HEK293 (cell line): ENCODE measurements at regions not wholly inside any gene's neighbourhood (a gene's known extent, or its start where the extent isn't known, plus 50 kb on each side); places are given as distances from the start of the nearest gene placed in this dataset.

Experiments
- CTCF ChIA-PET: fragments of 350-600 bp; formaldehyde crosslinking; extraction: SDS; loops from one replicate; lab custom pipeline; 2021; ENCODE audit warnings: antibody characterized with exemption; lab: Yijun Ruan, JAX
- POLR2A ChIA-PET: fragments of 300-600 bp; formaldehyde crosslinking; extraction: SDS; loops from one replicate; lab custom pipeline; 2020; ENCODE audit warnings: antibody characterized with exemption, inconsistent platforms; lab: Yijun Ruan, JAX
- H3K27ac ChIP-seq: fragments of 200-500 bp; sonication (Bioruptor generic); 2 replicates; pipeline ENCODE4 v1.5.1; 2014; ENCODE audit warnings: low read depth, low read length, control low read depth, inconsistent platforms; ENCODE audit errors: extremely low read depth
- H3K36me3 ChIP-seq, 2 experiments: fragments of 200-500 bp in 1 of 2; sonication (Bioruptor generic) in 1 of 2; 1 replicate in 1 of 2; 2 replicates in 1 of 2; pipeline ENCODE4 v1.5.1; 2014 to 2017; ENCODE audit warnings: inconsistent platforms in 2 of 2, low read length in 2 of 2; ENCODE audit not compliant: control insufficient read depth in 2 of 2, insufficient read depth in 1 of 2
- H3K4me1 ChIP-seq: fragments of 200-500 bp; sonication (Bioruptor generic); 2 replicates; pipeline ENCODE4 v1.5.1; 2014; ENCODE audit warnings: mild to moderate bottlenecking, low read length, inconsistent platforms; ENCODE audit not compliant: control insufficient read depth, insufficient read depth
- H3K4me3 ChIP-seq: 2 replicates; pipeline ENCODE4 v1.5.1; 2011; ENCODE audit warnings: low read depth, mild to moderate bottlenecking, control low read depth, low read length, moderate library complexity
- H3K9me3 ChIP-seq: fragments of 200-500 bp; sonication (Bioruptor generic); 2 replicates; pipeline ENCODE4 v1.5.1; 2014; ENCODE audit warnings: low read depth, low read length, inconsistent platforms; ENCODE audit not compliant: control insufficient read depth, insufficient read depth
- BCL11A ChIP-seq: fragments of 450-650 bp; formaldehyde crosslinking; IDR thresholded peaks from 2 replicates; pipeline ENCODE4 v1.5.1; 2016; ENCODE audit warnings: low read depth, missing biosample characterization, missing genetic modification characterization
- KLF8 ChIP-seq: fragments of 450-650 bp; formaldehyde crosslinking; IDR thresholded peaks from 2 replicates; pipeline ENCODE4 v1.5.1; 2016; ENCODE audit warnings: missing biosample characterization, missing genetic modification characterization
- MEIS1 ChIP-seq: sonication (generic); formaldehyde crosslinking; IDR thresholded peaks from 2 replicates; pipeline ENCODE4 v1.8.1; 2022; ENCODE audit warnings: missing genetic modification reagents, mild to moderate bottlenecking, borderline replicate concordance
- MYNN ChIP-seq: fragments of 450-650 bp; formaldehyde crosslinking; IDR thresholded peaks from 2 replicates; pipeline ENCODE4 v1.5.1; 2016; ENCODE audit warnings: missing biosample characterization, missing genetic modification characterization, borderline replicate concordance
- PBX3 ChIP-seq: sonication (generic); formaldehyde crosslinking; IDR thresholded peaks from 2 replicates; pipeline ENCODE4 v1.8.1; 2022; ENCODE audit warnings: mild to moderate bottlenecking, moderate library complexity, missing genetic modification reagents
- RBAK ChIP-seq: fragments of 450-650 bp; formaldehyde crosslinking; IDR thresholded peaks from 2 replicates; pipeline ENCODE4 v1.5.1; 2016; ENCODE audit warnings: missing biosample characterization, missing genetic modification characterization
- SCRT1 ChIP-seq: fragments of 450-650 bp; formaldehyde crosslinking; IDR thresholded peaks from 2 replicates; pipeline ENCODE4 v1.5.1; 2016; ENCODE audit warnings: missing biosample characterization, missing genetic modification characterization, borderline replicate concordance
- SCRT2 ChIP-seq: fragments of 450-650 bp; formaldehyde crosslinking; IDR thresholded peaks from 2 replicates; pipeline ENCODE4 v1.5.1; 2016; ENCODE audit warnings: missing biosample characterization, missing genetic modification characterization
- SP7 ChIP-seq: fragments of 450-650 bp; formaldehyde crosslinking; IDR thresholded peaks from 2 replicates; pipeline ENCODE4 v1.5.1; 2016; ENCODE audit warnings: missing biosample characterization, missing genetic modification characterization
- WT1 ChIP-seq: fragments of 450-650 bp; formaldehyde crosslinking; IDR thresholded peaks from 2 replicates; pipeline ENCODE4 v1.5.1; 2016; ENCODE audit warnings: missing biosample characterization, missing genetic modification characterization
- YY2 ChIP-seq: fragments of 450-650 bp; formaldehyde crosslinking; IDR thresholded peaks from 2 replicates; pipeline ENCODE4 v1.5.1; 2016; ENCODE audit warnings: missing biosample characterization, missing genetic modification characterization
- ZBTB48 ChIP-seq: fragments of 450-650 bp; formaldehyde crosslinking; IDR thresholded peaks from 2 replicates; pipeline ENCODE4 v1.5.1; 2016; ENCODE audit warnings: missing biosample characterization, missing genetic modification characterization
- ZBTB49 ChIP-seq: fragments of 450-650 bp; formaldehyde crosslinking; IDR thresholded peaks from 2 replicates; pipeline ENCODE4 v1.5.1; 2016; ENCODE audit warnings: missing biosample characterization, missing genetic modification characterization, low read depth
- ZNF112 ChIP-seq: fragments of 450-650 bp; formaldehyde crosslinking; IDR thresholded peaks from 2 replicates; pipeline ENCODE4 v1.5.0; 2017; ENCODE audit warnings: missing biosample characterization, missing genetic modification characterization
- ZNF155 ChIP-seq: fragments of 450-650 bp; formaldehyde crosslinking; IDR thresholded peaks from 2 replicates; pipeline ENCODE4 v1.5.1; 2016; ENCODE audit warnings: missing biosample characterization, missing genetic modification characterization
- ZNF184 ChIP-seq: fragments of 450-650 bp; IDR thresholded peaks from 2 replicates; pipeline ENCODE4 v1.5.1; 2018; ENCODE audit warnings: missing biosample characterization, mild to moderate bottlenecking, missing genetic modification characterization
- ZNF248 ChIP-seq: fragments of 450-650 bp; formaldehyde crosslinking; IDR thresholded peaks from 2 replicates; pipeline ENCODE4 v1.5.1; 2017; ENCODE audit warnings: missing biosample characterization, missing genetic modification characterization
- ZNF274 ChIP-seq, 2 experiments: fragments of 200-500 bp in 1 of 2; fragments of 450-650 bp in 1 of 2; sonication (Bioruptor generic) in 1 of 2; formaldehyde crosslinking in 1 of 2; IDR thresholded peaks; 2 replicates each; pipeline versions ENCODE4 v1.5.1 to v1.6.1; 2014 to 2016; ENCODE audit warnings: borderline replicate concordance in 1 of 2, inconsistent platforms in 1 of 2, low read length in 1 of 2, missing biosample characterization in 1 of 2, missing genetic modification characterization in 1 of 2
- ZNF350 ChIP-seq: fragments of 450-650 bp; formaldehyde crosslinking; IDR thresholded peaks from 2 replicates; pipeline ENCODE4 v1.5.0; 2017; ENCODE audit warnings: missing biosample characterization, mild to moderate bottlenecking, missing genetic modification characterization
- ZNF37A ChIP-seq: fragments of 450-650 bp; IDR thresholded peaks from 2 replicates; pipeline ENCODE4 v1.5.1; 2018; ENCODE audit warnings: missing biosample characterization, missing genetic modification characterization
- ZNF391 ChIP-seq: fragments of 450-650 bp; formaldehyde crosslinking; IDR thresholded peaks from 2 replicates; pipeline ENCODE4 v1.5.1; 2016; ENCODE audit warnings: low read depth, missing biosample characterization, missing genetic modification characterization, borderline replicate concordance
- ZNF48 ChIP-seq: fragments of 450-650 bp; formaldehyde crosslinking; IDR thresholded peaks from 2 replicates; pipeline ENCODE4 v1.5.1; 2016; ENCODE audit warnings: missing biosample characterization, missing genetic modification characterization
- ZNF521 ChIP-seq: fragments of 450-650 bp; formaldehyde crosslinking; IDR thresholded peaks from 2 replicates; pipeline ENCODE4 v1.5.1; 2017; ENCODE audit warnings: missing biosample characterization, mild to moderate bottlenecking, missing genetic modification characterization
- ZNF544 ChIP-seq: fragments of 450-650 bp; formaldehyde crosslinking; IDR thresholded peaks from 2 replicates; pipeline ENCODE4 v1.5.0; 2017; ENCODE audit warnings: missing biosample characterization, missing genetic modification characterization
- ZNF548 ChIP-seq: fragments of 450-650 bp; formaldehyde crosslinking; IDR thresholded peaks from 2 replicates; pipeline ENCODE4 v1.5.1; 2016; ENCODE audit warnings: missing biosample characterization, missing genetic modification characterization
- ZNF558 ChIP-seq: fragments of 450-650 bp; formaldehyde crosslinking; IDR thresholded peaks from 2 replicates; pipeline ENCODE4 v1.5.1; 2016; ENCODE audit warnings: missing biosample characterization, missing genetic modification characterization
- ZNF664 ChIP-seq: fragments of 450-650 bp; formaldehyde crosslinking; IDR thresholded peaks from 2 replicates; pipeline ENCODE4 v1.5.1; 2016; ENCODE audit warnings: missing biosample characterization, missing genetic modification characterization
- ZNF670 ChIP-seq: fragments of 450-650 bp; formaldehyde crosslinking; IDR thresholded peaks from 2 replicates; pipeline ENCODE4 v1.5.1; 2016; ENCODE audit warnings: missing biosample characterization, missing genetic modification characterization, low read depth
- ZSCAN5A ChIP-seq: fragments of 450-650 bp; formaldehyde crosslinking; IDR thresholded peaks from 2 replicates; pipeline ENCODE4 v1.5.1; 2016; ENCODE audit warnings: missing biosample characterization, missing genetic modification characterization

GRCh38 chr2:237189799-237190198, 104.1 kb downstream of the COPS8 start (continued):
- TF ChIP-seq PBX3 (CRISPR knock-in tag), result no peak
- no peak for TF ChIP-seq ZNF664 (tag by site-specific recombination)
- TF ChIP-seq ZNF248 (tag by site-specific recombination), result no peak
- TF ChIP-seq, all 188 proteins: peak for 0

GRCh38 chr2:237190966-237191713, 105.5 kb downstream of the COPS8 start:
- POLR2A ChIA-PET, result no interaction called here
- TF ChIP-seq ZBTB49 (tag by site-specific recombination), result no peak
- TF ChIP-seq MEIS1, result no peak
- TF ChIP-seq YY2 (tag by site-specific recombination), result no peak
- no peak for TF ChIP-seq ZNF155
- TF ChIP-seq MYNN (tag by site-specific recombination), result no peak
- TF ChIP-seq BCL11A (tag by site-specific recombination), result no peak
- TF ChIP-seq ZNF37A (tag by site-specific recombination), result no peak
- TF ChIP-seq SCRT2 (tag by site-specific recombination), result no peak
- no peak for TF ChIP-seq ZBTB48 (tag by site-specific recombination)
- no peak for TF ChIP-seq ZNF184
- TF ChIP-seq ZSCAN5A (tag by site-specific recombination), result no peak
- no peak for TF ChIP-seq RBAK (tag by site-specific recombination)
- no peak for TF ChIP-seq ZNF350 (tag by site-specific recombination)
- no peak for TF ChIP-seq KLF8 (tag by site-specific recombination)
- TF ChIP-seq ZNF521 (tag by site-specific recombination), result no peak
- TF ChIP-seq ZNF391 (tag by site-specific recombination), result no peak
- no peak for TF ChIP-seq SCRT1
- H3K4me3 ChIP-seq, result no peak overlapping the region
- CTCF ChIA-PET, result interaction anchor here (0.7 kb wide), 1 partner anchor 392 kb away, joined by 4 read pairs; no protein-coding TSS in a partner anchor
- H3K4me1 ChIP-seq, result no peaks in the 10 kb centered on the region
- no peak overlapping the region for H3K27ac ChIP-seq
- H3K36me3 ChIP-seq, result no peaks in the 10 kb centered on the region
- no peaks in the 10 kb centered on the region for H3K9me3 ChIP-seq

GRCh38 chr2:237191714-237192081, 106.0 kb downstream of the COPS8 start:
- POLR2A ChIA-PET, result no interaction called here
- 0 out of 2 replicates have a peak, but pooled peaks cover under 1% of the 10 kb centered on the region for H3K4me1 ChIP-seq
- H3K4me3 ChIP-seq, result no peak overlapping the region
- H3K36me3 ChIP-seq, result no peaks in the 10 kb centered on the region
- CTCF ChIA-PET, result interaction anchor here (0.6 to 0.7 kb wide), 2 partner anchors 393 to 1022 kb away, joined by 3 to 4 read pairs; no protein-coding TSS in a partner anchor
- H3K9me3 ChIP-seq, result no peaks in the 10 kb centered on the region
- no peak overlapping the region for H3K27ac ChIP-seq
- TF ChIP-seq ZNF548 (tag by site-specific recombination) (no peak), ZNF558 (no peak), WT1 (tag by site-specific recombination) (no peak), SP7 (tag by site-specific recombination) (no peak), ZNF274 (IDR thresholded peaks at IDR 0.05; ENCODE audit: low read length) (no peak), ZNF274 (tag by site-specific recombination; IDR thresholded peaks at IDR 0.05; ENCODE audit: borderline replicate concordance) (no peak), ZNF350 (tag by site-specific recombination) (no peak), ZNF670 (tag by site-specific recombination) (no peak), ZBTB48 (tag by site-specific recombination) (no peak), ZNF544 (tag by site-specific recombination) (no peak), KLF8 (tag by site-specific recombination) (no peak), ZNF112 (tag by site-specific recombination) (no peak), ZNF48 (tag by site-specific recombination) (no peak)
